HG02678 (cell line): ENCODE measurements at regions not wholly inside any gene's neighbourhood (a gene's known extent, or its start where the extent isn't known, plus 50 kb on each side); places are given as distances from the start of the nearest gene placed in this dataset.
"Not testable (repeated sequence)": the region's sequence is repeated elsewhere in the genome, so short reads cannot be mapped to it uniquely, and the experiment has no call there.

Experiments used
- ATAC-seq: cut with Tn5 transposase; IDR thresholded peaks from one replicate; pipeline ENCODE4 v1.9.1; 2021; ENCODE audit warnings: mild to moderate bottlenecking, moderate library complexity; ENCODE audit not compliant: unreplicated experiment

DNA sequence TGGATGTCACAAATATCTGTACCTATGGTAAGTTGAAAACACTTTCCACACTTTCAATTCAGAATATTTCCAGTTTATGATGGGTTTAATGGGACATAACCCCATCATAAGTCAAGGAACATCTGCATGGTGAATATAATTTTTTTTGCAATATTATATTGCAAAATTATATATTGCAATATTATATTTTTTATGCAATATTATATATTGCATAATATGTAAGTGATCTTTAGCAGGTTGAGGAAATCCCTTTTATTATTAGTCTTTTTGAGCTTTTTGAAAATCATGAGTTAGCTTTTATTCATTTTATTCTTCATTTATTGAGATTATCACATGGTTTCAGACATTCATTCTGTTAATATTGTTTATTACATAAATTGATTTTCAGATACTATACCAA, 342.2 kb upstream of the GALNT5 start:
- ATAC-seq: no peak

DNA sequence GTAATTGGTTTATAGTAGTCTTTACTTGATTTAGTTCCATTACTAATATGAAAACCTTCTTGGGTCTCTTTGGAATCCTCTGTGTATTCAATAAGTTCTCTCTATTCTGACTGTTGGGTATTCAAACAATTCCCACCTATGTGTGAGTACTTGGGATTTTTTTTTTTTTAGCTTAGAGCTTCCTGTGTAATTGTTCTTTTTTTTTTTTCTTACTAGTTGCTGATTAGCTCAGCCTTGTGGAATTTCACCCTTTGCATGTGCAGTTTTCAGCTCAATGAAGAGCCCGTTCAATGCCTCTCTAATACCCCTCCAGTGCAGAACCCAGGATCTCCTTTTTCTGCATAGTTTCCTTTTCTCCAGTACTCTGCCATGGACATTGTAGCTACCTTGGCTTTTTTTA, 339.1 kb upstream of the GALNT5 start:
- no peak for ATAC-seq

DNA sequence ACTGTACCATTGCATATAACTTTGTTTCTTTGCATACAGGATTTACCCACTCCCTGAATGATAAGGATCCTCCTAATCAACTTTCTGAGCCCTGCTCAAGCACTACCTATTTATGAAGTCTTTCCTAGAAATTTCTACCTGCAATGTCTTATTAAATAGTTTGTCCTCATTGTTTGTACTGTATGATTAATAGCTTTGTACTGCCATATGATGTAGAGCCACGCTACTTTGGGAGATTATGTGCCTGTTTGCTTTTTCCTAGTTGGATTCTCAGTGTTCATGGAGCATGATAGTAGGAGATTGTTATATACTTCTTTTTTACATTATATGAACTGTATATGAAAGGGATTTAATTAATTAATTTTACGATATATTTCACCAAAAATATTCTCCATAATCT, 327.1 kb upstream of the GALNT5 start:
- no peak for ATAC-seq

DNA sequence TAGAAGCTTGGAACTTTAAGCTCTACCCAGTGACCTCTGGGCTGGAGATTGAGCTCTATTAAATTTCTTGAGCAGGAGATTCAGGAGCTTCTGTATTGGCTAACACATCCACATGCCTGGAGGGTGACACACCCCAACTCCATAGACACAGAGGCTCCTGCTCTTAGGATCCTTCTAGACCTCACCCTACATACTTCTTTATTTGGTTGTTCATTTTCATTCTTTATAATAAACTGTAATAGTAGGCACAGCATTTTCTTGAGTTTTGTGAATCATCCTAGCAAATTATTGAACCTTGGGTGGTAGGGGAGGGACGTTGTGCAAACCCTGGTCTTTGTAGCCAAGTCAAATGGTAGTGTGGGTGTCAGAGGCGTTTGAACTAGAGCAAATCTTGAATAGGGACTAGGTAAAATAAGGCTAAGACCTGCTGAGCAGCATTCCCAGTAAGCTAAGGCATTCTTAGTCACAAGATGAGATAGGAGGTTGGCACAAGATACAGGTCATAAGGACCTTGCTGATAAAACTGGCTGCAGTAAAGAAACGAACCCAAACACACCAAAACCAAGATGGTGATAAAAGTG, 323.8 kb upstream of the GALNT5 start:
- no peak for ATAC-seq

DNA sequence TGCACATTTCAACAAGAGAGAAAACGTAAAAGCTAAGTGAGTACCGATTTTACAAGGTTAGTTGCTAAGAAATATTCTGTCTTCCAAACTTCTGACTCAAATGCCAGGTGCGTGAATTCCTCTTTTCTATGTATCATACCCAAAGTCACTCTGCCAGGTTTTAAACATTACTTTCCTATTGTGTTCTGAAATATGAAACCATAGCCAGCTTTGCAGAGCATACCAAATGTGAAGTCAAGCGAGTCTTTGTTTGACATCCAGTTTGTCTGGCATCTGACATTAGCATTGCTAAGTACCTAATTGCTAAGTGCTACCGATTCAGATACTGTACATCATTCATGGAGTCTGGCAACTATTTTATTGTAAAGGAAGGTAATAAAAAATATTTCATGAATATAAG, 321.9 kb upstream of the GALNT5 start:
- no peak for ATAC-seq

DNA sequence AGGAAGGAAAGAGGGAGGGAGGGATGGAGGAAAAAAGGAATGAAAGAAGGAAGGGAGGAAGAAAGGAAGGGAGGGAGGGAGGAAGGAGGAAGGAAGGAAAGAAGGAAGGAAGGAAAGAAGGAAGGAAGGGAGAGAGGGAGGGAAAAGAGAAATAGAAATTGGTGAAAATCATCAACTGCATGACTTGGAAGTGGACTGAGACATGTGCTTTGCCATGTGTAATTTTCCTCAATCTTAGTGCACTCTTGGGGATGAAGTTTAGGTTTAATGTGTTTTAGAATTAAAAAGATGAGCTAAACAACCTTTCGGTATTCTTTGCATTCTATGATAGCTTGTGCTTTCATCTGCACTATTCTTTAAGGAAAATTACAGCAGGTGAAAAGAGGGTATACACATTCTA, 320.1 kb upstream of the GALNT5 start:
- ATAC-seq: no peak

DNA sequence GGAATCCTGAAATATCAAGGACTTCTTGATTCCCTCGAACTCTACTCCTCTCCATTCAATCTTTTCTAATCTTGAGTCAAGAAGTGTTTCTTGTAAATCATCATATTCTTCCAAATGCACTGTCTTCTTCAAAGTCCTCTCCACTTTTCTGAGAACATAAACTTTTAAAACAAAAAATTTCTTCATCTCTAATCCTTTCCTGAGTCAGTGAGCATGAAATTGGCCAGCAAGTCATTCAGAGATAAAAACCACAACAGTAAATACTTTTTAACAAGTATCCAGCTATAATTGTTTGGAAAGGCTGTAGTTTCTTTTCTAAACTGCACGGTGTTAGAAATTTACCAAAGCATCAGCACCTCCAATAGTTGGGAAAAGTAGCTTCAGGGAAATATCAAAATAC, 312.6 kb upstream of the GALNT5 start:
- ATAC-seq: no peak

DNA sequence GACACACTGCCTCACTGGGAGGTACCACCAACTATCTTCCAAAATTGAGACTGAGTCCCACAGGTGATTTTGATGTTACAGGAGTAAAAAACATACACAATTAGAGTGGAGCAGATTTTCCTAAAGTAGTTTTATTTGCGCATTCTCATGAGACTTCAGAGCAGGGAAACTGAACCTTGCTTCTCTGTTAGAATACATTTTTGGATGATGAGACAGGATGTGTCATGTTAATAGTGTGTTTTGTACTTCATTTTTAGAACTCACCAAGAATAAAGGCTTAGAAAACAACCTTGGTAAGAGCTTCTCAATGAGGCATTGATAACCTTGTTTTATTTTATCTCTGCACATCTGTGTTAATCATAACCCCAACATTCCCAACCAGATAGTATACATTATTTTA, 310.2 kb upstream of the GALNT5 start:
- ATAC-seq: no peak

DNA sequence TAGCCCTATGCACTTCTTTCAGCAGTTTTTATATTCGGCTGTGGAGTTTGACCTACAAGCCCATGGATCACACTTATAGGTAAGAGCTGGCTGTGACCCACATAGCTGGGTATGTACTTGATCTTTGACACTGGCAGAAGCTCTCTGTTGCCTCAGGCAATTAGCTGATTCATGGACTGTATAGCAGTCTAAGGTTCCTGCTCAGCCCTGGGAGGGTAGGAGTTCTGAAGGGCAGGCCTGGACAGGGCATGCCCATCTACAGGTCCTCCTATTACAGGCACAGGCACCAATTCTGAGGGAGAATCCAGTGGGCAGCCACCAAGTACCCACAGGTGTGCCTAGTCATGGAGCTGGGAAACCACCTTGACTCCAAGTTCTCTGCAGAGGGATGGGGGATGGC, 301.8 kb upstream of the GALNT5 start:
- no peak for ATAC-seq

DNA sequence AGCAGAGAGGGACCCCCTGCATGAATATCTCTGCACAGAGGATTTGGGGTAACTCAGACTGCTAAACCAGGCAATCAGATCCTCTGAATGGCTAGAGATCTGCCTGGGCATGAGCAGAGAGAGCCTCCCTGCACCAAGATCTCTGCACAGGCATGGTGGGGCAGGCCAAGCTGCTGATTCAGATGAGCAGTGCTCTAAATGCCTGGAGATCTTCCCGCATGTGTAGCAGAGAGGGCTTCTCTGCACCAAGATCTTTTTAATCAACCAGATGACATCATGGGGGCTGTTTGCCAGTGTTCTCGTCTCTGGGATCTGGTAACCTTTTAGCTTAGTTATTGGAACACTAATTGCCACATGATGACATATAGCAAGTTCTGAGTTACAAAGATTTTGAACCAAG, 301.3 kb upstream of the GALNT5 start:
- no peak for ATAC-seq

DNA sequence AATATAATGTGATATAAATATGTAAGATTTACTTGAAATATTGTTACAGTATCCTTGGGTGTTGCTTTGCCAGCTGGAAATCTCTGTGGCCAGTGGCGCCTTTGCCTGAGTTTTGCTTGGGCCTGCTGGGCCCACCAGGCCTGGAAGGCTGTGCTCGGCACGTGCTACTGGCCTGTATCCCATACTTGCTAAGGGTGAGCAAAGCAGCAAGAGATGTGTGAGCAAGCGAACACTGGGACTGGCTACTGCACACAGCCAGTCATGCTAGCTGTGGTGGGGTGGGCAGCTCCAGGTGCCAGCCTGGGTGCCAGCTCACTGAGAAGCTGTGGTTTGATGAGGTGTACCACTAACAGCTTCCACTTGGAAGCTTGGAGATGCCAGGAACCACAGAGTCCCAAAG, 299.1 kb upstream of the GALNT5 start:
- no peak for ATAC-seq

DNA sequence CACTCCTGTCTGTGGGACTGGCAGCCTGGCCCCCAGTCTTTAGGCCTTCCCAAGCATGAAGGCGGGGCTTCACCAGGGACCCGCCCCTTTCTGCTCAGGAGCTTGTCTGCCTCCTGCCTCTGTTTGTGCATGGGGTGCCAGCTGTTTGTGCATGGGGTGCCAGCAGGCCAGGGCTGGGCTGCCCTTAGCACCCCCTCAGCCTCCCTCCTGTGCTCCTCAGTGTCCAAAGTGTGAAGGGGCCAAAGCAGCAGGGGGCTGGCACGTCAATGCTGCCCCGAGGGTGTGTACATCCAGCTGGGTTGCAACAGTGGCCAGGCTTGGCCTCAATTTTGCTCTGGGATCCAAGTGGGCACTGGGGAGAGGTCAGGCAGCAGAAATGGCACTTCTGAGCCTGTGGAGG, 298.0 kb upstream of the GALNT5 start:
- ATAC-seq: no peak

DNA sequence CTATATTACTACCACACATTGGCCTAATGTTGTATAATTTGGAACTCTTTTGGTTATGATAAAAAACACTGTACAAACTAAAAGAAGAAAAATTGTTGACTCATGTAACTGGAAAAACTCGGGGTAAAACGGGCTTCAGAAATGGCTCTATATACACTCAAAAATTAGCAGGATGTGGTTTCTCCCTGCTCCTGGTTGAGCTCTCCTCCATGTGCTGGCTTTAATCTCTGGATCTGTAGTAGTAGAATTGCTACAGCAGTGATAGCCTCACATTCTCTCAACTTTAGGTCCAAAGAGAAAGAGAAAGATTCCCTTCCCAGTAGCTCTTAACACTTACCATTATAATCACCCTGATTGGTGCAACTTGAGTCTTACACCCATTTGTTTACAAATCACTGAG, 274.9 kb upstream of the GALNT5 start:
- no peak for ATAC-seq

DNA sequence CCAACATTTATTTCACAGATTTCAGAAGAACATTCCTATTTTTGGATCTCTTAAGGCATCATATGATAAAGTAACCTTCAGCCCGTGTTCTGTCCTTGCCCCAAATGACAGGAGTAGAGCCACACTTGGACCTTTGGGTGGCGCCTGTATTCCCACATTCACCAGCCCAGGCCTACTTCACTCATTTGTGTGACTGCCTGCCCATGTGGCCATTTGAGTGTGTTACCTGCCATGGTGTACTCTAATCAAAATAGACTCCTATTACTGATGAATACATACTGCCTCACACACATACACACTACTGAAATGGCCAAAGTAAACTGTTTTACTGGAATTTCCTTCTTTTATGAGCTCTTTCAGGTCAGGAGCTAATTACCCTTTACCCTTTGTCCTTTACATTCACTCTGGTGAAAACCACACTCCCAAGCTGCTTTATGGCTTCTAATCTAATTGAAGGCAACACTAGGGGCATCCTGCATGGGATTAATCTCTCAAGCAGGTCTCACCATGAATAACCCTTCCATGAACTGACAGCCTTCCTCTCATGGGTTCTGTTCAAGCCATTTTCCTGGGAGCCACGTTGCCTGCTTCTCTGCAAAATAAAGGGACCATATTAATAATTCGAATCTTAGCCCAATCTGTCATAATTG, 271.0 kb upstream of the GALNT5 start:
- ATAC-seq: no peak

DNA sequence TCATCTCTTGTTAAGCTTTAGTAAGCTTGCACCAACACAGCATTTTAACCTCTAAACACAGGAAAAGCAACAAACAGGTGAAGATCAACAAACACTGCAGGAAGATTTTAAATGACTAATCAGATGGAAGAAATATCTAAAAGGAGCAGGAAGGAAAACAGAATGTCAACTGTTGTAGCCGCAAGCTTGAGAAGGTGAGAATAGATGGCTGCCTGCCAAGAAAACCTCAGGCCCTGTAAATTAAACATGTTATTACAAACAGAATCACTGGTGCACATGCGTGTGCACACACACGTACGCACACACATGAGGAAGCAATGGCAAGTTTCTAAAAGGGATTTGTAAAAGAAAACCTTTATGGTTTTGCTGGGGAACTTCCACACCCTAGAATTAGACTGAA, 257.8 kb upstream of the GALNT5 start:
- no peak for ATAC-seq

DNA sequence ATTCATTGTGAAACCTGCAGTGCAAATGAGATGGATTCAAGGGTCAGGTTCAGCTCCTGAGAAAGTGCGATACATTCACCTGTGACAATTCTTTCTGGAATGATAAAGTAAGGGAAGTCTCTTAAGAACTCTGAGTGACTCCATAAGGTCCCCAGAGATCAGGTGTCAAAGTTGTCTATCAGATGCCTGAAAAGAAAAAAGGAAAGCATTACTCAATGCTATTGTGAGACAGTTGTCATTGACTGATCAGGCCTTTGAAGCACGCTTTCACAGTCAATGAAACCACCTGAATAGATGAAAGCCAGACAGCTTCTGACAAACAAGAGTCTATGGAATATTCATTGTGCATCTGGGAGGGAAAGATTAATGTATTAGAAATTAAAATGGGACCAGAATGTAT, 252.7 kb upstream of the GALNT5 start:
- ATAC-seq: no peak

DNA sequence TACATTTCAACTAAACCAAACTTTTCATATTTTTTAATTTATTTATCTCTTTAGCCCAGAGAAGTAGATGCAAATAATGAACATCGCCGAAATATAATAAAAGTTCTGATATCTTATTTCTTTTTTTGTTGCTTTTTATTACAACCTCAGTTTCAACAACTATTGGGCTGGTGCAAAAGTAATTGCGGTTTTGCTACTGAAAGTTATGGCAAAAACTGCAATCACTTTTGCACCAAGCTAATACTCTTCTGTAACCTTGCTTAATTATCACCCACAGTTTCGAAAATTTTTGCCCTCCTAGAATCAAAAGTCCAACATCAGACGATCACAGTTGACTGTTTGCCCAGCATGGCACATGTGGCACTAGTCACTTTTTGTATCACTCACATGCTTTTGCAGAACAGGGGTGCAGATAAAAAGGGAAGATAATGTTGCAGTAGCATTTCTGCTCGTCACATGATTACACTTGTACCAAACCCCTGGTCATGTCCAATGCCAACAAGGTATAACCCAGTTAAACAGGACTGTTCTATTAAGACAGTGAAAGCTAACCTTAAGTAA, 242.4 kb upstream of the GALNT5 start:
- no peak for ATAC-seq

DNA sequence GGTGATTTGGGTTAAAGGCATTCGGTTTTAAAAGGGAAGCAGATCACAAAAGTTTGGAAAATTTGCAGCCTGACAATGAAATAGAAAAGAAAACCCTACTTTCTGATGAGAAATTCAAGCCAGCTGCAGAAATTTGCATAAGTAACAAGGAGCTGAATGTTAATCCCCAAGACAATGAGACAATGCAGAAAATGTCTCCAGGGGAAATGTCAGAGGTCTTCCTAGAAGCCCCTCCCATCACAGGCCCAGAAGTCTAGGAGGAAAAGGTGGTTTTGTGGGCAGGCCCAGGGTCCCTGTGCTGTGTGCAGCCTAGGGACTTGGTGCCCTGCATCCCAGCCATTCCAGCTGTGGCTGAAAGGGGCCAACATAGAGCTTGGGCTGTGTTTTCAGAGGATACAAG, 234.2 kb upstream of the GALNT5 start:
- ATAC-seq: not testable (repeated sequence)

DNA sequence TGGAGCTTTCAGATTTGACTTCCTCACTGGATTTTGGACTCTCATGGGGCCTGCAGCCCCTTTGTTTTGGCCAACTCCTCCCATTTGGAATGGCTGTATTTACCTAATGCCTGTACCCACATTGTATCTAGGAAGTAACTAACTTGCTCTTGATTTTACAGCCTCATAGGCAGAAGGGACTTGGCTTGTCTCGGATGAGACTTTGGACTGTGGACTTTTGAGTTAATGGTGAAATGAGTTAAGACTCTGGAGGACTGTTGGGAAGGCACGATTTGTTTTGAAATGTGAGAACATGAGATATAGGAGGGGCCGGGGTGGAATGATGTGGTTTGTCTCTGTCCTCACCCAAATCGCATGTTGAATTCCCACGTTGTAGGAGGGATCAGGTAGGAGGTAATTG, 233.4 kb upstream of the GALNT5 start:
- no peak for ATAC-seq

DNA sequence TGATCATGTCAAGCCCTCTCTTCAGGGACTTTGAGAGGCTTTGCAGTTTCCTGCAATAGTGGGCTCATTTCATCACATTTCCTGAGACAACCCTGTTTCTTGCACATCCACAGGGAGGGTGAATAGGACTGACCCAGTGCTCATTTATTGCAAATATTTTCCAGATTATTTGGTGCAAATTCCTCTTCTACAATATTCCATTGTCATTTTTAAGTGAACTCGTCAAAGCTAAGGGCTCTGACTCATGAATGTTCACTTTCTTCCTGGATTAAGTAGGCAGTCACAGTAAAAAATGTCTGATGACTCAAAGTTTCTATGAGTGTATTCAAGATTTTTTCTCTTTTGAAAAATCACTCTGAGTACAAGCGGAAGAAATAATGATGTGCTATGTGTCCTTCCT, 225.5 kb upstream of the GALNT5 start:
- ATAC-seq: no peak

DNA sequence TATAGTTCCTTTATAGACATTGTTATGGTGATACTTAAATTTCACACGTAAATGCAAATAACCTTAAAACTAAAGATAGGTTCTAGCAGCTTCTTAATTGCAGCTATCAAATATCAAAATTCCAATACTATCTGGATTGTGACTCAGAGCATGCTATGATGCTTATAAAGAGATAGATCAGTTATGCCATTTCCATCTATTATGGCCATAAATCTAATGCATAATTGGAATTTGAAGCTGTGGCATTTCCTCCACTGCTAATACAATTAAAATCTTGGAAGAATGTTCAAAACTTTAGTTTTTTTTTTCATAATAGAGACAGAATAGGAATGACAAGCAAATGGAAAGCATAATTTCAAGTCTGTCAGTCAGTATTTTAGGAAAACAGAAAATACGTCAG, 220.8 kb upstream of the GALNT5 start:
- no peak for ATAC-seq

DNA sequence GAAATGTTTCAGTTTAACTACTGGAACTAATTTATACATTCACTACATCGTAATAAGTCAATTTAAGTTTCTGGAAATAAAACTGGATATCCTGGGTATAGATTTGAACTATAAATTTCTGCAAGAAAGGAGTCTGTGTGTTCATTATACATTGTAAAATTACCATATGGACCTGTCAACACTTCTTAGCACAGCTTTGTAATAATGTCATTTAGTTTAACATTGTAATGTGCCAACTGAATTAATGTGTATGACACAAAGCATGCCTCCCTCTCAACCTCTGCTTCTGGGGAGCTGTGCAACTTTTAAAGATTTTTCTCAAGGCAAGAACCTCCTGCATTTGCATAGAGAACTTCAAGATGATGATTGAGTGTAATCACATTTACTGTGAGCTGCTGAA, 213.7 kb upstream of the GALNT5 start:
- no peak for ATAC-seq

DNA sequence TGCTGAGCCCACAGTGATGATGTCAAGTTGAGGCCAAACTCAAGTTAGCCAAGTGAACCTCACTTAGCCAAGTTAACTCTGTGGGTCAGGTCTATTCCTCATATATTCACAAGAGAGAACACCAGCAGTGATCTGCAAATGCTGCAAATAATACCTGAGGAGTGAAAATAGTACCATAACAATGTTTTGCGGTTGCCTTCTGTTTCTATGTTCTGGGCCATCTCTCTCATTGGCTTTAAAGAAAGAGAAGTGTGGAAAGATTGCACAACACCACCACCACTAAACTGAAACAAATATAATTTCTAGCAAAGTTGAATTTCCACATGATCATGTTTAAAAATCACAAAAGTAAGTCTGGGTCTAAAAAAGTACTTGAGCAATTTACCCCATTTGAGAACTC, 211.1 kb upstream of the GALNT5 start:
- no peak for ATAC-seq
